ENCODE measurements at regions not wholly inside any gene's neighbourhood (a gene's known extent, or its start where the extent isn't known, plus 50 kb on each side); places are given as distances from the start of the nearest gene placed in this dataset.

DNA sequence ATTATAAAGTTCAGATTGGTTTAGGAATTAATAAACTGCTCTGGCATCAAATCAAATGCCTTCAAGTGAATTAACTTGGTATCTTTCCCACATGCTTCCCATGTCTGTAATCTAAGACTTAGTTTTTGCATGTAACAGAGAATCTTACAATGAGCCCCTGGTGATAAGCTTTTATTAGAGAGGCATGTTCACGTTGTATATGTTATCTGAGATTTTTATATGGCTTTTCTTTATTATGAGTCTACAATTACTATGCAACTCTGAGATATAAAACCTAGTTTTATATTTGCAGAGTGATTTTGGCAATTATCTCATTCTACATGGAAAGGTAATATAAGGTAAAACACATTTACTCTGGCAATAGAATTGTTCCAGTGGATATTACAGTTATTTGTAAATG, 1578.4 kb upstream of the IGFBP7 start:
- no peak for DNase-seq (ENCODE audit: extremely low read depth, insufficient read length)

DNA sequence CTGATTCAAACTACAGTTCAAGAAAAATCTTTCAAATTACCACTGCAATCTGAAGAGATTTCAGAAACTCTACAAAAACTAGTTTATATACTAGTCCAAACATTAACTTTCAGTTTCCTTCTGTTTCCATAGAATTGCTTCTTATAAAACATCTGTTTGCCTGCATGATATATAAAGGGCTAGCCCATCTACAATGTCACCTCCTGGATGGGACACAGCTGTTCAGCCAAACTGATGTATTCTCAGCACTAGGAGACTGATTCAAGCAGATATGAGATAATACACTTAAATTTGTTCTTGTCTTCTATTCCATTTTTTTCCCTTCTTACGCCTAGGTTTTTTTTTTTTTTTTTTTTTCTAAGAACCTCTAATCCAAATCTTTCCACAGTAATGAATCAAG, 1569.7 kb upstream of the IGFBP7 start:
- Histone ChIP-seq H3K4me3 (replicated peaks; ENCODE audit: low read depth, low read length) (no peak overlapping the region), H3K27me3 (replicated peaks; ENCODE audit: control insufficient read depth, insufficient read depth, low read length) (no peaks in the 10 kb centered on the region), H3K36me3 (ENCODE audit: control insufficient read depth, insufficient read depth, low read length) (no peaks in the 10 kb centered on the region)
- TF ChIP-seq, protein P1, sequence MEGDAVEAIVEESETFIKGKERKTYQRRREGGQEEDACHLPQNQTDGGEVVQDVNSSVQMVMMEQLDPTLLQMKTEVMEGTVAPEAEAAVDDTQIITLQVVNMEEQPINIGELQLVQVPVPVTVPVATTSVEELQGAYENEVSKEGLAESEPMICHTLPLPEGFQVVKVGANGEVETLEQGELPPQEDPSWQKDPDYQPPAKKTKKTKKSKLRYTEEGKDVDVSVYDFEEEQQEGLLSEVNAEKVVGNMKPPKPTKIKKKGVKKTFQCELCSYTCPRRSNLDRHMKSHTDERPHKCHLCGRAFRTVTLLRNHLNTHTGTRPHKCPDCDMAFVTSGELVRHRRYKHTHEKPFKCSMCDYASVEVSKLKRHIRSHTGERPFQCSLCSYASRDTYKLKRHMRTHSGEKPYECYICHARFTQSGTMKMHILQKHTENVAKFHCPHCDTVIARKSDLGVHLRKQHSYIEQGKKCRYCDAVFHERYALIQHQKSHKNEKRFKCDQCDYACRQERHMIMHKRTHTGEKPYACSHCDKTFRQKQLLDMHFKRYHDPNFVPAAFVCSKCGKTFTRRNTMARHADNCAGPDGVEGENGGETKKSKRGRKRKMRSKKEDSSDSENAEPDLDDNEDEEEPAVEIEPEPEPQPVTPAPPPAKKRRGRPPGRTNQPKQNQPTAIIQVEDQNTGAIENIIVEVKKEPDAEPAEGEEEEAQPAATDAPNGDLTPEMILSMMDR (IDR thresholded peaks at IDR 0.05; ENCODE audit: insufficient read depth, low read length, poor library complexity, severe bottlenecking), result no peak
- no peak for DNase-seq (ENCODE audit: extremely low read depth, insufficient read length)

More for the DNA sequence above, 1578.4 kb upstream of the IGFBP7 start:
- Histone ChIP-seq H3K27me3 (replicated peaks; ENCODE audit: control insufficient read depth, insufficient read depth, low read length) (no peaks in the 10 kb centered on the region), H3K36me3 (ENCODE audit: control insufficient read depth, insufficient read depth, low read length) (no peaks in the 10 kb centered on the region), H3K4me3 (replicated peaks; ENCODE audit: low read depth, low read length) (no peak overlapping the region)
- TF ChIP-seq, protein P1 (IDR thresholded peaks at IDR 0.05; ENCODE audit: insufficient read depth, low read length, poor library complexity, severe bottlenecking), result no peak

DNA sequence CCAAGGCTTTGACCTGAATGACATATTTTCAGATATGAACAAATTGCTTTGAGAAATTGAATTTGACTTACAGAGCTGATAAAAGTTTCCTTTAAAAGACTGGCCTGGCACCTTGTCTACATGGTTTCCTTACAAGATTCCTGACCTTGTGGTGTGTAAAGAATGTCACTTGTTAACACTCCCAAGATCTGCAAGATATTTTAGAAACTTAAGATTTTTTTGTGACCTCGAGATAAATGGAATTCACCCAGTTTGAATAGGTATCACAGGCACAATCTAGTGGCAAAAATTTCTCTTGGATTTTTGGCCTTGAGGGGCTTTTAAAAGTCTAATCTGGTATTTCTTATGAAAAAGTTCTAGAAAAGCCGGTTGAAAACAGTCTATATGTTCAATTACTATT, 1568.9 kb upstream of the IGFBP7 start:
- Histone ChIP-seq H3K36me3 (ENCODE audit: control insufficient read depth, insufficient read depth, low read length) (no peaks in the 10 kb centered on the region), H3K4me3 (replicated peaks; ENCODE audit: low read depth, low read length) (no peak overlapping the region), H3K27me3 (replicated peaks; ENCODE audit: control insufficient read depth, insufficient read depth, low read length) (no peaks in the 10 kb centered on the region)
- no peak for DNase-seq (ENCODE audit: extremely low read depth, insufficient read length)
- TF ChIP-seq, protein P1 (IDR thresholded peaks at IDR 0.05; ENCODE audit: insufficient read depth, low read length, poor library complexity, severe bottlenecking), result no peak

DNA sequence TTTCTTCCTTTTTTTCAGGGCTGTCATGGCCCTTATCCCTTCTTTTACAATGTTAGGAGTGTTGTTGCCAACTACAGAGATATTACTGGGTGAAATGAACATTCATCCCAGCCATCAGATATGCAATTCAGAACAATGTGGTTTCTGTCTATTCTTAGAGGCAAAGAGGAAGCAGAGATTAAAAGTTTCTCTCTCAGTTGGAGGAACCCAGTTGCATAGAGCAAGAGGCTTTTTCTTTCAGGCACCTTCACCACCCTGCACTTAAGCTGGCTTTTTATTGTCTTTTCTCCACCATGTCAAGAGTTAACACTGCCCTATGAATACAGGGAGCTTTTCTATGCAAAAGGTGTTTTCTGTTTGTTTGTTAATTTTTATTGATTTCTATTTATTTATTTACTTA, 1559.6 kb upstream of the IGFBP7 start:
- TF ChIP-seq, protein P1 (IDR thresholded peaks at IDR 0.05; ENCODE audit: insufficient read depth, low read length, poor library complexity, severe bottlenecking), result no peak
- DNase-seq (ENCODE audit: extremely low read depth, insufficient read length), result no peak

DNA sequence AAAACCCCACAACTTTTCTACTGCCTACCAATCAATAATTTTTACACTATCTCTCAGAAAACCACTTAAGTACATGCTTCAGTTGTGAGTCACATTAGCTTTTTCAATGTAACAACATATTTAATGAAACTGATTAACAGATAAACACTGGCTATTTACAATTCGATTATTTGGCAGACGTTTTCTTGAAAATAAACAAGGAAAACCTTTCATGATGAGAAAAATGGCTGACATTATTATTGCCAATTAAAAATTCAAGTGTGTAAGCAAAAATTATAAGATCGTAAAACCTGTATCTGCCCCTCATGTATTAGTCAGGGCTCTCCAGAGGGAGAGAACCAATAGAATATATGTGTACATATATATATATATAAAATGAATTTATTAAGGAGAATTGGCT, 1555.5 kb upstream of the IGFBP7 start:
- H3K27me3 ChIP-seq (replicated peaks; ENCODE audit: control insufficient read depth, insufficient read depth, low read length), result no peaks in the 10 kb centered on the region
- TF ChIP-seq, protein P1 (IDR thresholded peaks at IDR 0.05; ENCODE audit: insufficient read depth, low read length, poor library complexity, severe bottlenecking), result no peak
- H3K4me3 ChIP-seq (replicated peaks; ENCODE audit: low read depth, low read length), result no peak overlapping the region
- no peaks in the 10 kb centered on the region for H3K36me3 ChIP-seq (ENCODE audit: control insufficient read depth, insufficient read depth, low read length)
- no peak for DNase-seq (ENCODE audit: extremely low read depth, insufficient read length)

More for the DNA sequence above, 1559.6 kb upstream of the IGFBP7 start:
- Histone ChIP-seq H3K27me3 (replicated peaks; ENCODE audit: control insufficient read depth, insufficient read depth, low read length) (no peaks in the 10 kb centered on the region), H3K36me3 (ENCODE audit: control insufficient read depth, insufficient read depth, low read length) (no peaks in the 10 kb centered on the region), H3K4me3 (replicated peaks; ENCODE audit: low read depth, low read length) (no peak overlapping the region)

DNA sequence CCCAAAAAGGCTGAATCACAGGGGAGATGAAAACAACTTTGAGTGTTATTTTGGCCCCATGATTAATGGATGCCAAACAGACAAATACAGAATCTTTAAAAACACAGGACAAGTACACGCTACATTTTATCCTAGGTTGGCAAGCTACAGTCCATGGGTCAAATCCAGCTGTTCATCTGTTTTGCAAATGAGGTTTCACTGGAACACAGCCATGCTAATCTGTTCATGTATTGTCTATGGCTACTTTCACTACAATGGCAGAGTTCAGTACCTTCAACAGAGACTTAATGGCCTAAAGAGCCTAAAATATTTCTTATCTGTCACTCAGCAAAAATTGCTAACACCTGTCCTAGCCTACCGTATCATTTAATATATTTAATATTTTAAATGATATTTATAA, 1548.5 kb upstream of the IGFBP7 start:
- no peaks in the 10 kb centered on the region for H3K27me3 ChIP-seq (replicated peaks; ENCODE audit: control insufficient read depth, insufficient read depth, low read length)
- no peak for DNase-seq (ENCODE audit: extremely low read depth, insufficient read length)
- H3K36me3 ChIP-seq (ENCODE audit: control insufficient read depth, insufficient read depth, low read length), result no peaks in the 10 kb centered on the region
- H3K4me3 ChIP-seq (replicated peaks; ENCODE audit: low read depth, low read length), result no peak overlapping the region
- TF ChIP-seq, protein P1 (IDR thresholded peaks at IDR 0.05; ENCODE audit: insufficient read depth, low read length, poor library complexity, severe bottlenecking), result no peak

Measured in GM06990 (cell line).